Epithelial cell of proximal tubule (primary cell): ENCODE measurements at regions not wholly inside any gene's neighbourhood (a gene's known extent, or its start where the extent isn't known, plus 50 kb on each side); places are given as distances from the start of the nearest gene placed in this dataset.

Experiments used
- DNase-seq: peaks from one replicate; pipeline ENCODE4 v3.0.0-alpha.2; 2011; ENCODE audit warnings: low read depth
- H3K4me3 ChIP-seq: 2 replicates; pipeline ENCODE4 v1.5.1; 2011; ENCODE audit warnings: low read depth, mild to moderate bottlenecking, low read length
- CTCF ChIP-seq: conservative IDR thresholded peaks from 2 replicates; pipeline ENCODE4 v1.5.1; 2012; ENCODE audit warnings: low read depth, mild to moderate bottlenecking, low read length

- DNase-seq: no peak
- H3K4me3 ChIP-seq: no peak overlapping the region
- TF ChIP-seq CTCF: no peak
These were observed 498.1 kb upstream of the PSMD7 start for GRCh38 chr16:73798471-73798870.

- TF ChIP-seq CTCF: no peak
- no peak overlapping the region for H3K4me3 ChIP-seq
- no peak for DNase-seq
These were observed 499.5 kb upstream of the PSMD7 start for GRCh38 chr16:73797115-73797514.

- no peak for DNase-seq
- TF ChIP-seq CTCF: no peak
- H3K4me3 ChIP-seq: no peak overlapping the region
These were observed 500.4 kb upstream of the PSMD7 start for GRCh38 chr16:73796241-73796640.

- no peak for TF ChIP-seq CTCF
- no peak overlapping the region for H3K4me3 ChIP-seq
- no peak for DNase-seq
These were observed 501.6 kb upstream of the PSMD7 start for GRCh38 chr16:73794994-73795393.

- no peak for TF ChIP-seq CTCF
- no peak overlapping the region for H3K4me3 ChIP-seq
- no peak for DNase-seq
These were observed 502.7 kb upstream of the PSMD7 start for GRCh38 chr16:73793871-73794437.

GRCh38 chr16:73793260-73793659 lies 503.4 kb upstream of the PSMD7 start:
- DNase-seq: no peak
- TF ChIP-seq CTCF: no peak
- H3K4me3 ChIP-seq: no peak overlapping the region

GRCh38 chr16:73792199-73793020 lies 504.2 kb upstream of the PSMD7 start:
- no peak overlapping the region for H3K4me3 ChIP-seq
- DNase-seq: no peak
- TF ChIP-seq CTCF: no peak
